ENCODE measurements at regions not wholly inside any gene's neighbourhood (a gene's known extent, or its start where the extent isn't known, plus 50 kb on each side); places are given as distances from the start of the nearest gene placed in this dataset.
A peak's percentile ranks its signal among the peaks of the same experiment; 100 is the strongest.

DNA sequence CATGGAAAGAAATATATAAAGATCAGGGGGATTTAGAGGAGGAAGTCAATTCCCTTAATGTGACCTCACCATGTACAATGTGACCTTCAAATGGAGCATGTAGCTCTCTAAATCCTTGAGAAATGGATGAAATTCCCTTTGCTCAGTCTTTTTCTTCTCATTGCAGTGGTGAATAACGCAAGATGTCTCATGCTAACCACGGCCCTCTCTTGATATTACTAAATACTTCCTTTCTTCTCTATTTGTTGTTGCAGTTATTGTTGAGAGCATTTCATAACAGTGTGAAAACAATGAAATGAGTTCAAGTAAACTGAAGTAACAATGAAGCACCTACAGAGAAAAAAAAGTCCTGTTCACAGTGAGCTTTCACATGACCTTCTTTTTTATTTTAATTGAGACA lies 55.6 kb downstream of the ZNF281 start:
- FAIRE-seq: no peak
- DNase-seq (ENCODE audit: insufficient read length, low spot score): no peak

GRCh38 chr1:200353232-200353631 lies 56.6 kb downstream of the ZNF281 start:
- no peak for DNase-seq (ENCODE audit: insufficient read length, low spot score)
- no peak for FAIRE-seq

DNA sequence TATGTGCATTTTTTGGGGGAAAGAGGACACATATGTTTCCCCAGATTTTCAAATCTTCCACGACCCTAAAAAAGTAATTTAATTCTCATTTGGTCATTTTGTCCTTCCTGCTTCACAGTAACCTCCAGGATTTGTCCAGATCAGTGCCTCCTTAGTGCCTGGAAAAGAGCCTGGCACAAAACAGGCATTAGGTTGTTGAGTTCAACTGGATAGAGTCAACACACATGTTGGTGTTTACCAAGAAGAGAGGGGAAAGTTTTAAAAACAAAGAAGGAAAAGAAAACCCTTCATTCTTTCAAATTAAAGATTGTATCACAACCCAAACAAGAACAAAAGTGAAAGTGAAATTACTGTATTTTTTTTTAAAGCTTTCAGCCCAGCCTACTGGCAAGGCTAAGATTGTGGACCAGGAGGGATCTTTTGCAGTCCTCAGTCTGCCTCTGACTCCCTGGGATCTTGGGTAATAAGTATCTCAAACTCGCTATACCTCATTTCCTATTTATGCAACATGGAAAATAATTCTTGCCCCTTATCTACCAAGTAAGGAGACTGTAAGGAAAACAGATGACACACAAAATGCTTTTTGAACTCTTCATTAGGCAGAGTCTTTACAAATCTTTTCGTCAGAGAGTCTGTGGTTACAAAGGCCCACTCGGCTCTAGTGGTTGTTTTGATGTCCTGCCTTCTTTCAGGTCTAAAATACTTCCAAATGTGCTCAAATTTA lies 57.8 kb downstream of the ZNF281 start:
- FAIRE-seq: no peak
- DNase-seq (ENCODE audit: insufficient read length, low spot score): peak; percentile 25

- DNase-seq (ENCODE audit: insufficient read length, low spot score) (no peak), FAIRE-seq (no peak)
Observed at GRCh38 chr1:200351425-200351824, 58.4 kb downstream of the ZNF281 start.

DNA sequence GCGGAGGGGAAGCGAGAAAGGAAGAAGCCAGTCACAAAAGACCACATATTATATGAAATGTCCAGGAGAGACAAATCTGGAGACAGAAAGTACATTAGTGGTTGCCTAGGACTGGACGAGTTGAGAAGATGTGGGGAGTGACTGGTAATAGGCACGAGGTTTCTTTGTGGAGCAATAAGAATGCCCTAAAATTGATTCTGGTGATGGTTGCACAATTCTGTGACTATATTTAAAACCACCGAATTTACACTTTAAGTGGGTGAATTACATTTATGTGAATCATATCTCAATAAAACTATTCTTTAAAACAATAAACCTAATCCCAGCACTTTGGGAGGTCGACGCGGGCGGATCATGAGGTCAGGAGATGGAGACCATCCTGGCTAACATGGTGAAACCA lies 63.1 kb downstream of the ZNF281 start:
- FAIRE-seq (no peak), DNase-seq (ENCODE audit: insufficient read length, low spot score) (no peak)

- no peak for FAIRE-seq
- DNase-seq (ENCODE audit: insufficient read length, low spot score): no peak
Observed at GRCh38 chr1:200345520-200345919, 64.3 kb downstream of the ZNF281 start.

DNA sequence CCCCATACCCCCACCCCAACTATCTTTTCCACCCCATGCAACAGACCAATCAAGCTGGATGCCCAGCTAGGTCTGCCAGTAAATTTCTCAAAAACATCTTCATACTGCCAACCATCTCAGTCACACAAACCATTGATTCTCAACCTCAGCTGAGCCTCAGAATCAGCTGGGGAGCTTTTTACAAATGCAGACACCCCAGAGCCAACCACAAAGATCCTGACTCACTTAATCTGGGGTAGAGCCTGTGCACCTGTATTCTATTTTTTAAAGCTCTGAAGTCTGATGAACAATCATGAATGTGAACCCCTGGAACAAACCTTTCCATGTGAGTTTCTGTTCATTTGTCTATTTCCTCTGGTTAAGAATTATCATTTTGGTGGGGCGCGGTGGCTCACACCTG lies 66.0 kb downstream of the ZNF281 start:
- FAIRE-seq (no peak), DNase-seq (ENCODE audit: insufficient read length, low spot score) (no peak)

GRCh38 chr1:200342511-200343311 lies 67.1 kb downstream of the ZNF281 start:
- no peak for FAIRE-seq
- DNase-seq (ENCODE audit: insufficient read length, low spot score): no peak

DNA sequence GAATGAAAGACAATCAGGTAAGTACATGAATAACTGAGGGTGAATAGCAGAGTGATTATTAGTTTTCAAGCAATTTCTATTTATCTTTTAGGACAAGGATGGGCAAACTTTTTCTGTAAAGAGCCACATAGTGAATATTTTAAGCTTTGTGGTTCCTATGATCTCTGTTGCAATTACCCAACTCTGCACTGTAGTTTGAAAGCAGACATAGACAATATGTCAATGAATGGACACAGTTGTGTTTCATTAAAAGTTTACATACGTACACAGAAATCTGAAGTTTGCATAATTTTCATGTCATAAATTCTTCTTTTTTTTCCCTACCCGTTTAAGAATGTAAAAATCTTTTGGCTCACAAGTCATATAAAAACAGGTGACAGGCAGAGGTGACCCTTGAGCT lies 71.4 kb downstream of the ZNF281 start:
- FAIRE-seq (no peak), DNase-seq (ENCODE audit: insufficient read length, low spot score) (no peak)

DNA sequence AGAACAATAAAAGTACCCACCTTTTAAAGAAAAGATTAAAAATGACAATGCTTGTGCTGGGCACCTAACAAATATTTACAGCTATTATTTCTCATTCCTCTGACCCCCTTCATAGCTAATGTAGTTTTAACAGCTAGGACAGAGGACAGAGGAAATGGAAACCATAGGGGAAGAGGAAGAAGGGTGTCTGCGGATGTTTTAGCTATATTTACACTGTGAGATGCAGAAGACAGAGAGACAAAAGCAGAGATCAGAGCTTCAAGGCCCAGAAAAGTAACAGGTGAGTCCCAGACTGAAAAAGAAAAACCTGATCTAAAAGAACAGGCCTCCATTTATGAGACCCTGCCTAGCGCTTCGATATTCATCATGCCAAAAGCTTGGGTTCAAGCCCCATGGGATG lies 72.0 kb downstream of the ZNF281 start:
- no peak for FAIRE-seq

GRCh38 chr1:200337410-200337809 lies 72.4 kb downstream of the ZNF281 start:
- DNase-seq (ENCODE audit: insufficient read length, low spot score) (no peak), FAIRE-seq (no peak)

More for the DNA sequence above, 72.0 kb downstream of the ZNF281 start:
- no peak for DNase-seq (ENCODE audit: insufficient read length, low spot score)

DNA sequence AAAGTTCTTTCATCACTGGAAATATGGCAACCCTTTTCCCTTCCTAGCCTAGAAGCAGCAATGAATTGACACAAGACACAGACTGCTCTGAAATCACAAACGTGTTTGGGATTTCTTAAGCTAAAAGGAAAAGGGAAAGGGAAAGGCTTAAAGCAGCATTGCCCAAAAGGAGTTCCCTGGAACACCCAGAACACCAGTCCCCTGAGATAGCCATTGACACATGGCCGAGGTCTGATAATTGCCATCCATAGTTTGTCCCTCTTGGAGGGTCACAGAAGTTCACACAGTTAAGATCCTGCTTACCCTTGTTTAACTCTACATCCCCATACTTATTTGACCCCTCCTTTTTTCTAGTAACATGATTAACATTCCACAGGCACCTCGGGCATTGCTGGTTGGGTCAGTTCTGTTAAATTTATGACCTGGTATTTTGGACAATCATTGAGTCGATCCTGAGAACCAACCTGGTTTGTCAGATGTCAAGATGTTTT lies 72.9 kb downstream of the ZNF281 start:
- DNase-seq (ENCODE audit: insufficient read length, low spot score) (no peak), FAIRE-seq (no peak)

DNA sequence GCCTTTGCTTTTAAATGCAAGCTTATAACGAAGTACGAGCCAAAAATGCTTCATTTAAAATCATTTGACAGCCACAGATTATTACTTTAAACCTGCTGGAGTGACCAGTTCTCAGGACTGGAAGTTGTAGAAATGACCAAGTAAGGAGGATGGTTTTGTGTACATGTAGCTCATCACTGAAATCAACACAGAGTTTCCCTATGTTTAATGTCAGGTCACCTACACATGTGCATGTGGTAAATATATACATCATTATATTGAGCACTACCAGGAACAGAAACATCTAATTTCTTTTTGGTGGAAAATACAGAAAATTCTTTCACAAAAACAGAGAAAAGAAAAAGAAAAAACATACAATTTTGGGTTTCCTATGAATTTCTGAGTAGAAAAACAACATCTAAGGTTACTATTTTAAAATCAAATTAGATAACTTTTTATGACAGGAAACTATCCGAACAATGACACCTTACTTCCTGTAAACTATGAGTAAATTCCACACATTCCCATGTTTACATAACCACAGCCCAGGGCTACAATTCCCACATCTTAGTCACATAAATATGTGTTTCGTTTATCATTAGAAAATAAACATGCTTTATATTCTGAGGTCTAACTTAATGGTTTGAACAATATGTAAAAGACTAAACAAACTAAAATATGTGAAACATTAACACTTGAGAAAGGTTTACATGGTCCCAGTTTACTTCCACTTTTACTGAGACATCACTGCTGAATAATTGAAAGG lies 73.6 kb downstream of the ZNF281 start:
- FAIRE-seq (no peak), DNase-seq (ENCODE audit: insufficient read length, low spot score) (peak; percentile 61)

GRCh38 chr1:200334661-200335256 lies 75.1 kb downstream of the ZNF281 start:
- no peak for FAIRE-seq
- no peak for DNase-seq (ENCODE audit: insufficient read length, low spot score)

DNA sequence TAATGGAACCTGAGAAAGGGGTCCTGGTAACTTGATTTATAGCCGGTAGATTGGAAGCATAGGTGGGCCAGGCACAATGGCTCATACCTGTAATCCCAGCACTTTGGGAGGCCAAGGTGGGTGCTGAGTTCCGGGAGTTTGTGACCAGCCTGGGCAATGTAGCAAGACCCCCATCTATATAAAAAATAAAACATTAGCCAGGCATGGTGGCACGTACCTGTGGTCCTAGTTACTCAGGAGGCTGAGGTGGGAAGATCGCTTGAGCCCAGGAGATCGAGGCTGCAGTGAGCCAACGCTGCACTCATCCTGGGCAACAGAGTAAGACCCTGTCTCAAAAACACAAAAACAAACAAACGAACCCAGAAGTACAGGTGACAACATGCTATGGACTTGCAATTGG lies 76.5 kb downstream of the ZNF281 start:
- DNase-seq (ENCODE audit: insufficient read length, low spot score): no peak
- FAIRE-seq: no peak

- DNase-seq (ENCODE audit: insufficient read length, low spot score) (no peak), FAIRE-seq (no peak)
Observed at GRCh38 chr1:200332716-200333115, 77.1 kb downstream of the ZNF281 start.

- DNase-seq (ENCODE audit: insufficient read length, low spot score) (no peak), FAIRE-seq (no peak)
Observed at GRCh38 chr1:200330741-200331428, 79.0 kb downstream of the ZNF281 start.

- FAIRE-seq (no peak), DNase-seq (ENCODE audit: insufficient read length, low spot score) (no peak)
Observed at GRCh38 chr1:200329208-200329882, 80.5 kb downstream of the ZNF281 start.

- FAIRE-seq (no peak), DNase-seq (ENCODE audit: insufficient read length, low spot score) (no peak)
Observed at GRCh38 chr1:200328379-200328778, 81.5 kb downstream of the ZNF281 start.

Measured in HTR-8/SVneo (cell line).